HEK293 (cell line): ENCODE measurements at regions not wholly inside any gene's neighbourhood (a gene's known extent, or its start where the extent isn't known, plus 50 kb on each side); places are given as distances from the start of the nearest gene placed in this dataset.

Source experiments
- ATF2 ChIP-seq: fragments of 450-650 bp; formaldehyde crosslinking; IDR thresholded peaks from 2 replicates; pipeline ENCODE4 v1.5.1; 2016; ENCODE audit warnings: missing biosample characterization, missing genetic modification characterization, low read depth
- CTCF ChIP-seq: fragments of 450-650 bp; formaldehyde crosslinking; IDR thresholded peaks from 2 replicates; pipeline ENCODE4 v1.5.1; 2016; ENCODE audit warnings: missing biosample characterization, missing genetic modification characterization
- HOXD13 ChIP-seq: sonication (generic); formaldehyde crosslinking; IDR thresholded peaks from 2 replicates; pipeline ENCODE4 v1.8.0; 2022; ENCODE audit warnings: missing genetic modification reagents, borderline replicate concordance
- KLF16 ChIP-seq: fragments of 450-650 bp; formaldehyde crosslinking; IDR thresholded peaks from 2 replicates; pipeline ENCODE4 v1.5.1; 2017; ENCODE audit warnings: missing biosample characterization, missing genetic modification characterization
- YY1 ChIP-seq: fragments of 450-650 bp; formaldehyde crosslinking; IDR thresholded peaks from 2 replicates; pipeline ENCODE4 v1.5.1; 2018; ENCODE audit warnings: missing biosample characterization, missing genetic modification characterization
- ZBTB7A ChIP-seq: fragments of 450-650 bp; formaldehyde crosslinking; IDR thresholded peaks from 2 replicates; pipeline ENCODE4 v1.5.1; 2016; ENCODE audit warnings: low read depth, missing biosample characterization, missing genetic modification characterization
- ZNF175 ChIP-seq: fragments of 450-650 bp; formaldehyde crosslinking; IDR thresholded peaks from 2 replicates; pipeline ENCODE4 v1.5.1; 2016; ENCODE audit warnings: missing biosample characterization, missing genetic modification characterization
- ZNF292 ChIP-seq: fragments of 450-650 bp; formaldehyde crosslinking; IDR thresholded peaks from 2 replicates; pipeline ENCODE4 v1.5.1; 2016; ENCODE audit warnings: low read depth, missing biosample characterization, missing genetic modification characterization, borderline replicate concordance
- ZNF404 ChIP-seq: fragments of 450-650 bp; formaldehyde crosslinking; IDR thresholded peaks from 2 replicates; pipeline ENCODE4 v1.5.1; 2017; ENCODE audit warnings: missing biosample characterization, missing genetic modification characterization
- ZNF416 ChIP-seq: fragments of 450-650 bp; formaldehyde crosslinking; IDR thresholded peaks from 2 replicates; pipeline ENCODE4 v1.5.1; 2016; ENCODE audit warnings: missing biosample characterization, missing genetic modification characterization
- ZNF610 ChIP-seq: fragments of 450-650 bp; formaldehyde crosslinking; IDR thresholded peaks from 2 replicates; pipeline ENCODE4 v1.5.1; 2016; ENCODE audit warnings: missing biosample characterization, missing genetic modification characterization, borderline replicate concordance
- ZNF768 ChIP-seq: fragments of 450-650 bp; formaldehyde crosslinking; IDR thresholded peaks from 2 replicates; pipeline ENCODE4 v1.5.1; 2018; ENCODE audit warnings: missing biosample characterization, mild to moderate bottlenecking, missing genetic modification characterization
- ZNF837 ChIP-seq: fragments of 450-650 bp; formaldehyde crosslinking; IDR thresholded peaks from 2 replicates; pipeline ENCODE4 v1.5.1; 2016; ENCODE audit warnings: missing biosample characterization, missing genetic modification characterization
- TF ChIP-seq, protein P1 (sequence below): fragments of 450-650 bp; formaldehyde crosslinking; IDR thresholded peaks from 2 replicates; pipeline ENCODE4 v1.5.1; 2017; ENCODE audit warnings: missing biosample characterization, missing genetic modification characterization

- TF ChIP-seq KLF16 = no peak
- no peak for TF ChIP-seq ZNF292
- TF ChIP-seq, protein P1, sequence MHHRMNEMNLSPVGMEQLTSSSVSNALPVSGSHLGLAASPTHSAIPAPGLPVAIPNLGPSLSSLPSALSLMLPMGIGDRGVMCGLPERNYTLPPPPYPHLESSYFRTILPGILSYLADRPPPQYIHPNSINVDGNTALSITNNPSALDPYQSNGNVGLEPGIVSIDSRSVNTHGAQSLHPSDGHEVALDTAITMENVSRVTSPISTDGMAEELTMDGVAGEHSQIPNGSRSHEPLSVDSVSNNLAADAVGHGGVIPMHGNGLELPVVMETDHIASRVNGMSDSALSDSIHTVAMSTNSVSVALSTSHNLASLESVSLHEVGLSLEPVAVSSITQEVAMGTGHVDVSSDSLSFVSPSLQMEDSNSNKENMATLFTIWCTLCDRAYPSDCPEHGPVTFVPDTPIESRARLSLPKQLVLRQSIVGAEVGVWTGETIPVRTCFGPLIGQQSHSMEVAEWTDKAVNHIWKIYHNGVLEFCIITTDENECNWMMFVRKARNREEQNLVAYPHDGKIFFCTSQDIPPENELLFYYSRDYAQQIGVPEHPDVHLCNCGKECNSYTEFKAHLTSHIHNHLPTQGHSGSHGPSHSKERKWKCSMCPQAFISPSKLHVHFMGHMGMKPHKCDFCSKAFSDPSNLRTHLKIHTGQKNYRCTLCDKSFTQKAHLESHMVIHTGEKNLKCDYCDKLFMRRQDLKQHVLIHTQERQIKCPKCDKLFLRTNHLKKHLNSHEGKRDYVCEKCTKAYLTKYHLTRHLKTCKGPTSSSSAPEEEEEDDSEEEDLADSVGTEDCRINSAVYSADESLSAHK (tag by site-specific recombination) = no peak
- TF ChIP-seq ZBTB7A = no peak
- TF ChIP-seq CTCF = no peak
- no peak for TF ChIP-seq ZNF416 (tag by site-specific recombination)
- no peak for TF ChIP-seq YY1
- TF ChIP-seq HOXD13 = no peak
- TF ChIP-seq ZNF768 = no peak
- TF ChIP-seq ZNF837 (tag by site-specific recombination) = no peak
- no peak for TF ChIP-seq ZNF610 (tag by site-specific recombination)
- no peak for TF ChIP-seq ATF2 (tag by site-specific recombination)
- no peak for TF ChIP-seq ZNF175 (tag by site-specific recombination)
- no peak for TF ChIP-seq ZNF404 (tag by site-specific recombination)
Observed at GRCh38 chr9:81080185-81080584, 609.2 kb downstream of the TLE1 start.
